TTC549 (cell line): ENCODE measurements at regions not wholly inside any gene's neighbourhood (a gene's known extent, or its start where the extent isn't known, plus 50 kb on each side); places are given as distances from the start of the nearest gene placed in this dataset.
"Not testable (repeated sequence)": the region's sequence is repeated elsewhere in the genome, so short reads cannot be mapped to it uniquely, and the experiment has no call there.

Experiments used
- FAIRE-seq: peaks from 2 replicates; lab custom pipeline; 2012; peaks lifted over from hg19 to GRCh38; lab: Jason Lieb, UNC

DNA sequence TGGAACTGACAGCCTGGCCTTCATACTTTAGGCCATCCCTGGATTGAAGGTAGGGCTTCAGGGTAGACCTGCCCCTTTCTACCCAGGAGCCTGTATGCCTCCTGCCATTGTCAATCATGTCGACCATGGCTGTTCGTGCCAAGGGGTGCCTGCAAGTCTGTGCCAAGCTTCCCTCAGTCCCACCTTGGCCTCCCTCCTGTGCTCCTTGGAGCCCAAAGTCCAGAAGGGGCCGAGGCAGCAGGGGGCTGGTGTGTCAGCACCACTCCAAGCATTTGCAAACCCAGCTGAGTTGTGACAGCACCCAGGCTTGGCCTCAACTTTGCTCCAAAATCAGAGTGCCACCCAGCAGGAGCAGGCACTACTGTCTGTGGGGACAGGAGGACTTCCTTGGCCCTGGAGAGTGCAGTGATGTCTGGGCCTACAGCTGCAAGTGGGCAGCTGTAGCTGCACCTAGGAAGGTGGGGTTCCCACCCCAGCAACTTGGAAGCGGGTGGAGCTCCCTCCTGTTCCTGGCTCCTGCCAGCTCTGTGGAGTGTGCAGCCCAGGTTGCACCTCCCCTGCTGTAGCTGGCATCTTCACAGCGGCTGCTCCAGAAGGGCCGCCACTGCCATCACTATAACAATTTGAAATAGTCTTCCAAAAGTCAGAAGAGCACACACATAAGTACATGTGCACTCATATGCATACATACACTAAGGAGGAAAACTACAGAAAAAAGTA is 1719.3 kb downstream of the HACE1 start:
- no peak for FAIRE-seq

GRCh38 chr6:103139377-103139776 is 1720.3 kb downstream of the HACE1 start:
- no peak for FAIRE-seq

GRCh38 chr6:103124471-103124870 is 1731.0 kb downstream of the GRIK2 start:
- no peak for FAIRE-seq

DNA sequence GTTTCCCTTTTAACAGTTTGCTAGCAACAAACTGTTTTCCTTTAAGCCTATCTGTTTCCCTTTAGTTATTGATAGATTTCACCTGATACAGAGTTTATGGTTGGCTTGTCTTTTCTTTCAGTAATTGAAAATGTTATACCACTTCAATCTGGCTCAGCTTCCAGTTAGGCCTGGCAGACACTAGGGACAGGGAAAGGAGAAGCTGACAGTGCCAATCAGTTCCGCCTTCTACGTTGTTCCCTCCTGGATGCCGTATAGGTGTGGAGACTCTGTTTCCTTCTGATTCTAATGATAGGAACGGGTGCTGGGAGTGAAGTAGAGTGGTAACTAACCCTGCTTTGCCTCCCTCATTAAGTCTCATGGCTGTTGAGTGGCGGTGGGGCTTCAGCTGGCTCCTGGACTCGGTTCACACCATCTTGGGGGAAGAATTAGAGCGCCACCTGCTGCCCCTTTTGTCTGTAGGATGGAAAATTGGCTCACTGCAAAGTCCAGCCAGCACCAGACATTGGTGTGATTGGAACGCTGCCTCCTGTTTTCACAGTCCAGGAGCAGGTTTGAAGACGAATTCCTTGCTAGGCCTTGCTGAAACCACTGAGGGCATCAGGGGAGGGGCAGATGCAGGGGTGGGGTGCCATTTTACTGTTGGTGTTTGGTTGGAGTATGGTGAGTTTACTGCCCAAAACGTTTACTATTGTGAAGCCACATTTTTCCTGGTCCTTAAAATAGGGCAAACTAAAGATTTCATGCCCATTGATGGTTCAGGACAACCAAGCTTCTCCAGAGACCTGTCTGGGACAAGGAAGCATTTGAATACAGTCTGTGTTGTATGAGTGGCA is 1729.5 kb downstream of the GRIK2 start:
- FAIRE-seq: no peak

DNA sequence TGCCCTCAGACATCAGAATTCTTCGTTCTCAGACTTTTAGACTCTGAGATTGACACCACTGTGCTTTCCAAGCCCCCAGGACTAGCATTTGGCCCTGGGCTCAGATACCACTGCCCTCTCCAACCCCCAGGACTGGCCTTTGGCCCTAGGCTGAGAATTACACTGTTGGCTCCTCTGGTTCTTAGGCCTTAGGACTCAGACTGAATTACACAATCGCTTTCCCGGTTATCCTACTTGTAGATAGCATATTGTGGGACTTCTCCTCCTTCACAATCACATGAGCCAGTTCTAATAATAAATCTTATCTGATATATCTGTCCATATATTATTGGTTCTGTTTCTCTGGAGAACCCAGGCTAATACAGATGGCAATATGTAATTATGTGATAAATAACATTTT is 1725.5 kb downstream of the GRIK2 start:
- no peak for FAIRE-seq

DNA sequence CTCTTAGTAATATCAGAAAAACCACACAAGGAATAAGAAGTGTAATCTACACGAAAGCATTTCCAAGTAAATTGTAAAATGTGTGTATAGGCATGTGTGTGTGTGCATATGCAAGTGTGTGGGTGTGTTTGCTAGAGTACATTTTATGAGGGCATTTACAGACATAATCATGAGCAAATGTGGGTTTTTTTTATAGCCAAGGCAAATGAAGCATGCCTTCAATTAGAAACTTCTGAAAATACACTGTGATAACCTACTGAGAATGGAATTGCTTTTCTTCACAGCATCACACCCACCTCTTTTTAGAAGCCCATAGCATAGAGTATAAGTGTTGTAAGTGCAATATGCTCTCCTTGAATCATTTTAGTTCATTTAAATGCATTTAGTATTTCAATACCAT is 1721.1 kb downstream of the GRIK2 start:
- FAIRE-seq: no peak

DNA sequence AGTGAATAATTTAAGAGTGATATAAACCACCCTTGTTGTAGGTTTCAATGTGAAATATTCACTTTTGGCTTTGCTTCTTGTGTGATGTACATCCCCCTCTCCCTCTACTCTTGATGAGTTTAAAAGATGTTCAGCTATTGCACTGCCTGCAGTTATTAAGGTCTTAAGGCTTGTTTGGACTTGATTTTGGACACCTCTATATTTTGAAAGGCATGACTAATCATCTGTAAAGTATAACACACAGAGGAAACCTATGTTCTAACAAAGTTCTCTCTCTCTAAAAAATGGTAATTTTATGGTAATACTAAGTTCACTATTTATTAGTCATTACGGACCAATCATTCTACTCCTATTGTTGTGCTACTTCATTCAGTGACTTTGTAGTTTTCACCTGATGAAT is 1719.9 kb downstream of the GRIK2 start:
- FAIRE-seq: no peak

DNA sequence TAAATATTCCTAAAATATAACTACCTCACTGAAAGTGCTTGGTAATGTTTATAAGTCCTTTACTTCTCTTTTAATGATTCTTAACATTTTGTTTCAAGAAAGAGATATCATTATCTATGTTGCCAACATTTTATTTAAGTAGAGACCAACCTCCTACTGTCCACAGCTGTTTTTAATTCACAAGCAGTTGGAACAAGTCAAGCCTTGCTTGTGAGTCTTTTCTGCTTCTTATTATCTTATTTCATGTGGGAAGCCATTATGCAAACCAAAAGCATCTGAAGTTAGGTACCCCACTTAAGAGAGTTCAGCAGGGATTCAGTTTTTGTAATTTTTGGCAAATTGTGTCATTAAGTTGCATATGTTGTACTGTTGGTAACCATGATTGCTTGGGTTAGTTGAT is 1714.5 kb downstream of the GRIK2 start:
- FAIRE-seq: no peak

DNA sequence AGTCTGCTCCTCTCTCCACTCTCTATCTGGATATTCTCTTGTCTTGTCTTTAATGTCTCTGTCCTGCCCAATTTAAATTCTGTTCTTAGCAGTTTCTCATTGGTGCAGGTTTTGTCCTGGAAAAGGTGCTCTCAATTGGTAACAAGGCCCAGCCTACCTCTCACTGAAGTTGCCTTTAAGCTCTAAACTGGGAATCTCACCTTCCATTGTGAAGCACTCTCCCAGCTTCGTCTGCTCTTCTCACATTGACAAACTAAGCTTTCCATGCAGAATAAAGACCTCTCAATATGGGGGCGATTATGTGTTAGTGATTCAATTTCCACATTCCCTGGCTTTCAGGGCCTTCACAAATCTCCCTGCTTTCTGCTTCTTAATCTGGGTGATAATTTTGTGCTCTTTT is 1712.2 kb downstream of the GRIK2 start:
- FAIRE-seq: no peak

- FAIRE-seq: no peak
Observed at GRCh38 chr6:103101267-103101666, 1707.8 kb downstream of the GRIK2 start.

DNA sequence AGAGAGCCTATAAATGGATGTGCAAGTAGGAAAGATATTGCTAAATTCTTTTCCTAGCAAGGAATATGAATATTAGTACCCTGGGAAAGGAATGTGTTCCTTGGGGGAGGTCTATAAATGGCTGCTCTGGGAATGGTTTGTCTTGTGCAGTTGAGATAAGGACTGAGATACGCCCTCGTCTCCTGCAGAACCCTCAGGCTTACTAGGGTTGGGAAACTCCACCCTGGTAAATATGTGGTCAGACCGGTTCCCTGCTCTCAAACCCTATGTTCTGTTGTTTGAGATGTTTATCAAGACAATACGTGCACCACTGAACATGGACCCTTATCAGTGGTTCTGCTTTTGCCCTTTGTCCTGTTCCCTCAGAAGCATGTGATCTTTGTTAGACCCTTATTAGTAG is 1698.9 kb downstream of the GRIK2 start:
- FAIRE-seq: not testable (repeated sequence)

- FAIRE-seq: no peak
Observed at GRCh38 chr6:103085801-103086200, 1692.3 kb downstream of the GRIK2 start.

DNA sequence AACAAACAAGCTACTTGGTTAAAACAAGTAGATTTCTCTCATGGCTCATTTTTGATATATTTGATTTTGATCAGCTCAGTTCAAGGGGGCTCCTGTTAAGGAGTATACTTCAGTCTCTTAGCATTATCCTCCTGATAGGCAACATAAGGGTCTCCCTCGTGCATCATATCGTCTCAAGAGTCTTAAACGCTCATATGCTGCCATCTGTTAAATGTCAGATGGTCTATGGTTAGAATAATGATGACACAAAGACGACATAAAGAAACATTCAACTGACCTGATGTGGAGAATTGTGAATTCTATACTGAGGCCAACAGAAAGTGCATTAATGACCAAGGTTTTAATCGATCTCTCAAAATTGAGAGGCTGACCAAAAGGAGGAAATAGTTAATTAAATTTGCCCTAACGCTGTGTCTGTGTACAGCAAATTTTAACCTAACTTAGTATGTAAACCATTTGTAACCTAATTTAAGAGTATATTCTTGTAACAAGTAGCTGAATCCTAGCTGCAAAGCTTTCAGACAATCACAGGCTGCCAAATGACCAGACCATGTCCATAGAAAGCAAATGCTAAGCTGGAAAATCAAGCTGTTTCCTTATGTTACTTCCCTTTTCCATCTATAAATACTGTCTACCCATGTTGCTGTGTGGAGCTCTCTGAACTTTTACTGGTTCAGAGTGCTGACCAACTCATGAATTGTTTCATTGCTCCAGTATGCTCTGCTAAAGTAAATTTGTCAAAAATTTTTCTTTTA is 1688.5 kb downstream of the GRIK2 start:
- no peak for FAIRE-seq

GRCh38 chr6:103081126-103081525 is 1687.6 kb downstream of the GRIK2 start:
- FAIRE-seq: no peak

- no peak for FAIRE-seq
Observed at GRCh38 chr6:103080497-103080896, 1687.0 kb downstream of the GRIK2 start.

DNA sequence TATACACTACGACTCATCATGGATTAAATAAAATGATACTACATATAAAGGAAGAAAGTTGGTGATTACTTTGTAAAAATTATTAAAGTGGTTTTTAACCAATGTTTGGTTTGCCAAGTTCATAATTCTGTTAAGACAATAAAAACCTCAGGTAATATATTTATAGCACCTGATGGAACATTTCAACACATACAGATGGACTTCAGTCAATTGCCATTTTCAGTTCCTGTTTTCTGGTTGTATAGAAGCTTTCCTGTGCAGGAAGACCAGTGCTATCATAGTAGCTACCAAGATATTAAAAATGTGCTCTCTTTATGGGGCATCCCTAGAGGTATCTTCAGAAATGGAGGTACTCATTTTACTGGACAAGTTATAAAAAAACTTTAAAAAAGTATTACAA is 1686.4 kb downstream of the GRIK2 start:
- FAIRE-seq: no peak

- no peak for FAIRE-seq
Observed at GRCh38 chr6:103062136-103062535, 1668.6 kb downstream of the GRIK2 start.

GRCh38 chr6:103047567-103047966 is 1654.1 kb downstream of the GRIK2 start:
- FAIRE-seq: no peak

DNA sequence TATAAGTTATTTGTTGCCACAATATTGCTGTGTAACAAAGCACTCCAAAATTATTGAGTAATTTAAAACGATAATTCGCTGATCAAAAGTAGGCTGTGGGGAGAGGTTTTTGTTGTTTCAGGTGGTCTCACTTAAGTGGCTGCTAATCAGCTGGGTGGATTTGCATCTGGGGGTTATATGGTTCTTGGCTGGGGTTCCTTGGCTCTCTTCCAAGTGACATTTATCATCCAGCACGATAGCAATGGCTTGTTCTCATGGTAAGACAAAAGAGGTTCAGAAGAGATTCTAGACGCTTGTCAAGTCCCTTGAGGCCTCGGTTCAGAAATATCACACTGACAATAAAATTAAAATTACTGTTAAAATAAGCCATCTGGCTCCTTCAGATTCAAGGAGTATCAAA is 1648.8 kb downstream of the GRIK2 start:
- no peak for FAIRE-seq

GRCh38 chr6:103036846-103037245 is 1643.3 kb downstream of the GRIK2 start:
- no peak for FAIRE-seq

DNA sequence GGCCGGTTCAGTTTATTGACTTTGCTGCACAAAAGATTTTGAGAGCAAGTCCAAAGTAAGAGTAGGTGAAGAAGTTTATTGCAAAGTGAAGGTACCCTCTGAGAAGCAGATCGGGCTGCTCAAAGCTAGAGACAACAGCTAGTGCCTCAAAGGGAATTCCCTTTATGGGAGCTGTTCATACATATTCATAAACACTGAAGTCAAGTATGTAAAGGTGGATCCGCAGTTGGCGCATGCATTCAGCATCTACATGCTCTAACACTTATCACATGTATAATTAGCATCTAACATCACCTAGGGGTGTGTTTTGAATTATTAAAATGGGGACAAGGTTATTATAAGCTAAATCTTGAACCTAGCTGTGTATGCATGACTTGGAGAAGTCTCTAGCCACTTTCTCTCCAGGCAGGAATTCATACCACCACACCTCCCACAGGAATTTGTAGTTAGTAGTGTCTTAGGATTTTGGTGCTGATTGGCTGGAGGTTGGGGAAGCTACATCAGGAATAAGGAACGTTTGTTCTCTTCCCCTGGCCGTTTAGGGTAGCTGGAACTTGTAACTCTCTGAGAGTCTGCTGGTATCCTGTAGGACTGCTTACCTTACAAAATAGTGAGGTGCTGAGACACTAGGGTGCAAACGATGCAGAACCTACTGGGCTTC is 1633.9 kb downstream of the GRIK2 start:
- no peak for FAIRE-seq

DNA sequence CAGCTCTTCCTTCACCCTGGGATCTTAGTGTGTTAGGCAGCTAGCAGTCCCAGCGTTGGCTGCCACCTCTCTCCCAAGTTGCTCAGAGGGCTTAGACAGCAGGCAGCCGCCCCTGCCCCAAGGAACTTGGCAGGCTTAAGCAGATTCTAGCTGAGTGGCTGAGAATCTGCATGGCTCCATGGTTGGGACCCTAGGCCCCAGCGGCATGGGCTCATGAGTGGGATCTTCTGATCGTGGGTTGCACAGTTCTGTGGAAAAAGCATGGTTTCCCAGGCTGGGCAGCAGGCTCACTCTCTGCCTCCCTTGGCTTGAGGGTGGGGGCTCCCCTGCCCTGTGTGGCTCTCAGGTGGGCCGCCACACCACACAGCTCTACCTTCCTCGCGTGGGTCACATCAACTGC is 1624.9 kb downstream of the GRIK2 start:
- FAIRE-seq: no peak

DNA sequence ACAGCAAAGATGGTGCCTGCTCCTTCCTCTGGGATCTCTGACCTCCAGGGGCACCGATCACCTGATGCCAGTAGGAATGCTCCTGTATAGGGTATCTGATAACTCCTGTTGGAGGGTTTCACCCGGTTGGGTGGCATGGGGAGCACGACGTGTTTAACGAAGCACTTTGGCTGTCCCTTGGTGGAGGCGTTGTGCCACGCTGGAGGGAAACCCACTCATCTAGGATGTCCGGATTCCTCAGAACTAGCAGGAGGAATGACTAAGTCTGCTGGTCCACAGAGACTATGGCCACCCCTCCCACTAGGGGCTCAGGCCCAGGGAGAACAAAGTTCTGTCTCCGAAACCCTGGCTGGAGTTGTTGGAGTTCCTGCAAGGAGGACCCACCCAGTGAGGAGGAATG is 1624.4 kb downstream of the GRIK2 start:
- no peak for FAIRE-seq
